Heart left ventricle (tissue), 16 donors: ENCODE measurements at regions not wholly inside any gene's neighbourhood (a gene's known extent, or its start where the extent isn't known, plus 50 kb on each side); places are given as distances from the start of the nearest gene placed in this dataset.
"Not testable (repeated sequence)": the region's sequence is repeated elsewhere in the genome, so short reads cannot be mapped to it uniquely, and the experiment has no call there.

Experiments used
- ATAC-seq, 4 donors: fragments of 200-7000 bp; cut with Tn5 transposase; one replicate each; pipeline ENCODE4 v1.9.1; 2020 to 2022; ENCODE audit warnings: moderate library complexity in 4 of 4, mild to moderate bottlenecking in 3 of 4, moderate number of reproducible peaks in 1 of 4
- DNase-seq, 5 donors: peaks; one replicate each; pipeline ENCODE4 v3.0.0-alpha.2; 2020
- H3K27ac ChIP-seq, 12 donors: fragments of 200-600 bp; sonication (generic) in 4 of 12; one replicate each; pipeline versions ENCODE4 v1.5.0 to v1.8.0; 2016 to 2022; ENCODE audit warnings: mild to moderate bottlenecking in 2 of 12
- H3K27me3 ChIP-seq, 9 donors: fragments of 200-600 bp; sonication (generic) in 2 of 9; one replicate each; pipeline versions ENCODE4 v1.5.1 to v1.8.0; 2016 to 2022; ENCODE audit warnings: mild to moderate bottlenecking in 3 of 9
- H3K36me3 ChIP-seq, 9 donors: fragments of 200-600 bp; sonication (generic) in 2 of 9; one replicate each; pipeline versions ENCODE4 v1.5.0 to v1.8.0; 2018 to 2022; ENCODE audit warnings: mild to moderate bottlenecking in 2 of 9
- H3K4me1 ChIP-seq, 12 donors: fragments of 200-600 bp; sonication (generic) in 4 of 12; one replicate each; pipeline versions ENCODE4 v1.5.0 to v1.8.0; 2016 to 2022; ENCODE audit warnings: mild to moderate bottlenecking in 3 of 12
- H3K4me3 ChIP-seq, 12 donors: fragments of 200-600 bp; sonication (generic) in 4 of 12; one replicate each; pipeline versions ENCODE4 v1.5.0 to v1.8.0; 2017 to 2022; ENCODE audit warnings: mild to moderate bottlenecking in 9 of 12, moderate library complexity in 4 of 12
- H3K9me3 ChIP-seq, 12 donors: fragments of 200-600 bp; sonication (generic) in 4 of 12; one replicate each; pipeline versions ENCODE4 v1.5.0 to v1.8.0; 2016 to 2022; ENCODE audit warnings: mild to moderate bottlenecking in 1 of 12
- POLR2A ChIP-seq, 2 donors: fragments of 450-650 bp; IDR thresholded peaks; one replicate each; pipeline ENCODE4 v1.6.1; 2017; ENCODE audit warnings: antibody characterized with exemption in 2 of 2, mild to moderate bottlenecking in 2 of 2, moderate library complexity in 2 of 2
- WGBS, 4 donors: extraction: QIAGEN DNeasy Blood & Tissue Kit in 2 of 4; methylation state at CpG; one replicate each; pipeline versions ENCODE4 v1.1.5 to v1.1.7; 2013 to 2018; 5-methylcytosine and 5-hydroxymethylcytosine counted together
- intact Hi-C, 10 donors: fragments of 100-400 bp; cut with DNase I; formaldehyde crosslinking; loops; one replicate each; pipeline versions ENCODE4 v1.11.1 to v1.14.2; 2022
- TF ChIP-seq, protein P1 (sequence below), 12 donors: fragments of 200-600 bp; sonication (generic) in 4 of 12; IDR thresholded peaks; one replicate each; pipeline versions ENCODE4 v1.5.0 to v1.8.0; 2018 to 2022; ENCODE audit warnings: antibody characterized with exemption in 12 of 12, mild to moderate bottlenecking in 5 of 12
- donor health status: ischemic (EF 13 %, LVEDD 7.1; RV severe dilation, severe dysfunction).
- donor health status: healthy with polysubstance abuse.
- donor health status: DM: no; HTN: yes; CAD: no.
- donor health status: DM: no; HTN: no; CAD: no.
- donor health status: ischemic (EF 25% LVEDD 6.9; RV normal size, moderate dysfunction).
- donor health status: ischemic (EF 25% LVEDD 5.7; RV mildly dilated, moderate dysfunction).
- donor health status: healthy.
- donor health status: DM: yes; HTN: yes; CAD: no.
- donor health status: ischemic (EF 35%, LVEDD 5.7; RV mildly dilated, moderate dysfunction).
- donor health status: nonischemic (EF 11% LVEDD 7.7; RV severe dilation, severe dysfunction).
- donor health status: DM: yes; HTN: yes; CAD: no.
- donor health status: PGD.
- donor health status: ischemic (EF 29% LVEDD 5.4; RV normal size, mild dysfunction).
- donor health status: nonischemic (EF 23%, LVEDD 6.1; RV moderate dilation, normal function).

- WGBS, 4 donors: 1 to 2% (median 1%) methylated on average over 29 to 56 of the region's 56 CpGs
- DNase-seq (peak; percentile 96 to 98 (median 97)), ATAC-seq (peak; percentile 100)
- Histone ChIP-seq H3K27ac (peak overlapping the region; percentile 53 to 85 (median 72)), H3K4me1 (peaks cover 0 to 7% (median 2%) of the 10 kb centered on the region in 12 donors), H3K27me3 (no peaks in the 10 kb centered on the region), H3K4me3 (peak overlapping the region; percentile 30 to 74 (median 65)), H3K9me3 (no peaks in the 10 kb centered on the region), H3K36me3 (no peaks in the 10 kb centered on the region)
- no peak for TF ChIP-seq POLR2A (IDR thresholded peaks at IDR 0.05)
- TF ChIP-seq, protein P1, sequence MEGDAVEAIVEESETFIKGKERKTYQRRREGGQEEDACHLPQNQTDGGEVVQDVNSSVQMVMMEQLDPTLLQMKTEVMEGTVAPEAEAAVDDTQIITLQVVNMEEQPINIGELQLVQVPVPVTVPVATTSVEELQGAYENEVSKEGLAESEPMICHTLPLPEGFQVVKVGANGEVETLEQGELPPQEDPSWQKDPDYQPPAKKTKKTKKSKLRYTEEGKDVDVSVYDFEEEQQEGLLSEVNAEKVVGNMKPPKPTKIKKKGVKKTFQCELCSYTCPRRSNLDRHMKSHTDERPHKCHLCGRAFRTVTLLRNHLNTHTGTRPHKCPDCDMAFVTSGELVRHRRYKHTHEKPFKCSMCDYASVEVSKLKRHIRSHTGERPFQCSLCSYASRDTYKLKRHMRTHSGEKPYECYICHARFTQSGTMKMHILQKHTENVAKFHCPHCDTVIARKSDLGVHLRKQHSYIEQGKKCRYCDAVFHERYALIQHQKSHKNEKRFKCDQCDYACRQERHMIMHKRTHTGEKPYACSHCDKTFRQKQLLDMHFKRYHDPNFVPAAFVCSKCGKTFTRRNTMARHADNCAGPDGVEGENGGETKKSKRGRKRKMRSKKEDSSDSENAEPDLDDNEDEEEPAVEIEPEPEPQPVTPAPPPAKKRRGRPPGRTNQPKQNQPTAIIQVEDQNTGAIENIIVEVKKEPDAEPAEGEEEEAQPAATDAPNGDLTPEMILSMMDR (IDR thresholded peaks at IDR 0.05): no peak
- intact Hi-C loops: loop anchor here in 3 of 10 donors (2.0 to 5.0 kb wide), 4 partner anchors 326 to 426 kb away; partner anchors contain the start of genes SLC2A9 (in 1 of the 3) and WDR1 (in 1 of the 3)
Observed at GRCh38 chr4:9691238-9692065, 90.0 kb upstream of the DRD5 start.

GRCh38 chr4:9692791-9693491 is 88.5 kb upstream of the DRD5 start:
- ATAC-seq, H3K4me3 ChIP-seq, DNase-seq, H3K4me1 ChIP-seq, H3K27ac ChIP-seq, H3K36me3 ChIP-seq, H3K27me3 ChIP-seq, H3K9me3 ChIP-seq: not testable (repeated sequence)
- 72 to 83% (median 73%) methylated on average over 5 of the region's 5 CpGs for WGBS, 4 donors
- intact Hi-C loops: loop anchor here in 2 of 10 donors (5.0 kb wide), 3 partner anchors 324 to 424 kb away; partner anchors contain the start of genes SLC2A9 (in 1 of the 2) and WDR1 (in 1 of the 2)

GRCh38 chr4:9694403-9694802 is 87.0 kb upstream of the DRD5 start:
- not testable (repeated sequence) for H3K4me3 ChIP-seq, H3K9me3 ChIP-seq, H3K27me3 ChIP-seq, H3K27ac ChIP-seq, H3K4me1 ChIP-seq, H3K36me3 ChIP-seq, DNase-seq, ATAC-seq
- 70 to 78% (median 75%) methylated on average over 7 of the region's 7 CpGs for WGBS, 4 donors
- intact Hi-C loops: loop anchor here in 2 of 10 donors (5.0 kb wide), 3 partner anchors 323 to 423 kb away; partner anchors contain the start of genes SLC2A9 (in 1 of the 2) and WDR1 (in 1 of the 2)

GRCh38 chr4:9695994-9696393 is 85.4 kb upstream of the DRD5 start:
- not testable (repeated sequence) for H3K9me3 ChIP-seq, H3K4me3 ChIP-seq, H3K4me1 ChIP-seq, H3K27me3 ChIP-seq, H3K27ac ChIP-seq, H3K36me3 ChIP-seq, ATAC-seq
- TF ChIP-seq, protein P1 (IDR thresholded peaks at IDR 0.05): peak in 11 of 12 donors; percentile 14 to 54 (median 27)
- intact Hi-C loops: loop anchor here in 1 of 10 donors (5.0 kb wide), 1 partner anchor 321 kb away; no protein-coding TSS in a partner anchor
- peak in 1 of 5 donors; percentile 48 for DNase-seq
- 44 to 70% (median 57%) methylated on average over 4 of the region's 4 CpGs for WGBS, 4 donors

DNA sequence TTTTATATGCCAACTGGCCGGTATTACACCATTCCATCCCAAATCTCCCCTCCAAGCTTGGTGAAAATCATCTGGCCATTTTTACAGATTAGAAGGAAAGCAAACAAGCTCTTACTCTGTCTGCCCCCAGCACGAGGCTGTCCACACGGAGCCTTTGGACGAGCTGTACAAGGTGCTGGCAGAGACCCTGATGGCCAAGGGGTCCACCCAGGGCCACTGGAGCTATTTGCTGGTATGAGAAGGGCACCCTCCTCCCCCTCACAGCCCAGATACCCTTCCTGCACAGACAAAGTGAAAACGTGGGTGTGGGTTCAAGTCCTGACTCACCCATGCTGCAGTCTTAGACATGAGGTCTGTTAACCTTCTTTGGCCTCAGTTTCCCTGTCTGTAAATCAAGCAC is 84.9 kb upstream of the DRD5 start:
- H3K27ac ChIP-seq, H3K9me3 ChIP-seq, ATAC-seq, H3K27me3 ChIP-seq, H3K4me3 ChIP-seq, H3K36me3 ChIP-seq, DNase-seq, H3K4me1 ChIP-seq: not testable (repeated sequence)
- WGBS, 4 donors: 81 to 94% (median 89%) methylated on average over 4 to 5 of the region's 5 CpGs
- intact Hi-C loops: loop anchor here in 1 of 10 donors (5.0 kb wide), 1 partner anchor 321 kb away; no protein-coding TSS in a partner anchor

DNA sequence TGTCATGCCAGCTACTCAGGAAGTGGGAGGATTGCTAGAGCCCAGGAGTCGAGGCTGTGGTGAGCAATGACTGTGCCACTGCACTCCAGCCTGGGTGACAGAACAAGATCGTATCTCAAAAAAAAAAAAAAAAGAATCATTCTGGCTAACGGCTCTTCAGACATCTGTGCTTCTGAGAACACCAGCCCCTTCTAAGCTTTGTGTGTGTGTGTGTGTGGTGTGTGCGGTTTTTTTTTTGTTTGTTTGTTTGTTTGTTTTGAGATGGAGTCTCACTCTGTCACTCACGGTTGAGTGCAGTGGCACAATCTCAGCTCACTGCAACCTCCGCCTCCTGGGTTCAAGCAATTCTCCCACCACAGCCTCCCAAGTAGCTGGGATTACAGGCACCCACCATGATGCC is 79.4 kb upstream of the DRD5 start:
- H3K9me3 ChIP-seq, H3K27ac ChIP-seq, H3K36me3 ChIP-seq, H3K4me1 ChIP-seq, ATAC-seq, H3K27me3 ChIP-seq, DNase-seq, H3K4me3 ChIP-seq: not testable (repeated sequence)
- intact Hi-C loops: loop anchor here in 7 of 10 donors (5.0 to 10.0 kb wide), 5 partner anchors 193 to 363 kb away; no protein-coding TSS in a partner anchor
- 77 to 84% (median 82%) methylated on average over 6 of the region's 6 CpGs for WGBS, 4 donors

DNA sequence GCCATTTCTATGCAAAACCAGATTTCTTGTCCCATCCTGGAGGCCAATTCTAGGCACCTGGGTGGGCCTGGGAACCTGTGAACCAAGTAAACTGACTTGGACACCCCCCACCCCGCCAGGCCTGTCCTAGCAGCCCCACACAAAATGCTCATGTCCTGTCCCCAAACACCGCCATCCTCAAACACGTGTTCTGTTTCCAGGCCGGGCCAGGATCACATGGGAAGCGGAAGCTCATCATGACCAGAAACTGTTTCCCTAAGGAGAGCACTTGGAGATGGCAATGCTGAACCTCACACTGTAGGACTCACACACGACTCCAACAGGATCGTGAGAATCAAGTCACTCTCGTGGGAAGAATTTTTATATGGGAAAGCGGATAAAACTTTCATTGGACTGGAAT is 78.7 kb upstream of the DRD5 start:
- not testable (repeated sequence) for H3K9me3 ChIP-seq, H3K27ac ChIP-seq, H3K27me3 ChIP-seq, DNase-seq, H3K36me3 ChIP-seq, ATAC-seq, H3K4me1 ChIP-seq, H3K4me3 ChIP-seq
- intact Hi-C loops: loop anchor here in 7 of 10 donors (5.0 to 10.0 kb wide), 5 partner anchors 192 to 362 kb away; no protein-coding TSS in a partner anchor
- 88 to 94% (median 92%) methylated on average over 9 of the region's 9 CpGs for whole genome bisulfite sequencing, 4 donors
